ENCODE measurements at regions not wholly inside any gene's neighbourhood (a gene's known extent, or its start where the extent isn't known, plus 50 kb on each side); places are given as distances from the start of the nearest gene placed in this dataset.

GRCh38 chr18:42163321-42163720 lies 208.3 kb downstream of the PIK3C3 start:
- TF ChIP-seq POLR2AphosphoS5 (IDR thresholded peaks at IDR 0.05; ENCODE audit: low read depth, low read length) (no peak), TAF1 (IDR thresholded peaks at IDR 0.05; ENCODE audit: low read depth, low read length) (no peak)
